ENCODE measurements at regions not wholly inside any gene's neighbourhood (a gene's known extent, or its start where the extent isn't known, plus 50 kb on each side); places are given as distances from the start of the nearest gene placed in this dataset.

DNA sequence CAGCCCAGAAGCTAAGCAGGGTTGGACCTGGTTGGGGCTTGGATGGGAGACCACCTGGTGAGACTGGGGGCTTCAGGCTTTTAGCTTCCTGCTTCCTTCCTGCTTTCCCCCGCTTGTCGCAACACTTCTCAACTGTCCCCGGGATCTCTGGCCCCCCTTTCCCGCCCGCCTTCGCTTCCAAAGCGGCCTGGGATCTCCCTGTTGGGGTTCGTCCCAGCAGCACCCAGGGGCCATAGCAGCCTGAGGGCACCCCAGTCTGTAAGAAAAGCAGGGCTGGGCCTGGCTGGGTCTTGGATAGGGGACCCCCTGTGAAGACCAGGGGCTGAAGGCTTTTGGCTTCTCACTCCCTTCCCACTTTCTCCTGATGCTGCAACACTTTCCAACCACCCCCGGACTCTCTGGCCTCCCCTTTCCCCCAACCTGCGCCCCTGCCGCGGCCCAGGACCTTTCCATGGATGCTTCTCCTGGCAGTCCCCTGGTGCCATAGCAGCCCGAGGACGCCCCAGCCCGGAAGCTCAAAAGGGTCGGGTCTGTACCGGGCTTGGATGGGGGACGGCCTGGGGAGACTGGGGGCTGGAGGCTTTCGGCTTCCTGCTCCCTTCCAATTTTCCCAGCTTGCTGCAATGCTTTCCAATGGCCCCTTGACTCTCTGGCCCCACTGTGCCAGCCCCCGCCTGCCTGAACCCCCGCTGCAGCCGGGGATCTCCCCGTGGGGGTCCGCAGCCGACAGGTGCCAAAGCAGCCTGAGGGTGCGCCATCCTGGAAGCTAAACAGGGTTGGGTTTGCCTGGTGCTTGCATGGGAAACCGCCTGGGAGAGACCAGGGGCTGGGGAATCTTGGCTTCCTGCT is 2276.2 kb downstream of the TP53TG3F start:
- Histone ChIP-seq H3K27me3 (replicated peaks; ENCODE audit: insufficient read depth, low read depth, low read length, poor library complexity) (no peaks in the 10 kb centered on the region), H3K36me3 (ENCODE audit: insufficient read depth, low read length, poor library complexity, severe bottlenecking) (no peaks in the 10 kb centered on the region), H3K27ac (ENCODE audit: low read depth, low read length, poor library complexity, severe bottlenecking) (no peak overlapping the region), H3K9me3 (ENCODE audit: low read depth, low read length, poor library complexity, severe bottlenecking) (peaks cover 18% of the 10 kb centered on the region), H3K4me3 (ENCODE audit: low read depth, low read length, poor library complexity, severe bottlenecking) (no peak overlapping the region), H3K4me1 (ENCODE audit: insufficient read depth, low read length, poor library complexity, severe bottlenecking) (no peaks in the 10 kb centered on the region)
- no peak for DNase-seq (ENCODE audit: low spot score)
- TF ChIP-seq, protein P1, sequence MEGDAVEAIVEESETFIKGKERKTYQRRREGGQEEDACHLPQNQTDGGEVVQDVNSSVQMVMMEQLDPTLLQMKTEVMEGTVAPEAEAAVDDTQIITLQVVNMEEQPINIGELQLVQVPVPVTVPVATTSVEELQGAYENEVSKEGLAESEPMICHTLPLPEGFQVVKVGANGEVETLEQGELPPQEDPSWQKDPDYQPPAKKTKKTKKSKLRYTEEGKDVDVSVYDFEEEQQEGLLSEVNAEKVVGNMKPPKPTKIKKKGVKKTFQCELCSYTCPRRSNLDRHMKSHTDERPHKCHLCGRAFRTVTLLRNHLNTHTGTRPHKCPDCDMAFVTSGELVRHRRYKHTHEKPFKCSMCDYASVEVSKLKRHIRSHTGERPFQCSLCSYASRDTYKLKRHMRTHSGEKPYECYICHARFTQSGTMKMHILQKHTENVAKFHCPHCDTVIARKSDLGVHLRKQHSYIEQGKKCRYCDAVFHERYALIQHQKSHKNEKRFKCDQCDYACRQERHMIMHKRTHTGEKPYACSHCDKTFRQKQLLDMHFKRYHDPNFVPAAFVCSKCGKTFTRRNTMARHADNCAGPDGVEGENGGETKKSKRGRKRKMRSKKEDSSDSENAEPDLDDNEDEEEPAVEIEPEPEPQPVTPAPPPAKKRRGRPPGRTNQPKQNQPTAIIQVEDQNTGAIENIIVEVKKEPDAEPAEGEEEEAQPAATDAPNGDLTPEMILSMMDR (conservative IDR thresholded peaks at IDR 0.05; ENCODE audit: low read depth, low read length) = no peak
- no peak for TF ChIP-seq EZH2 (IDR thresholded peaks at IDR 0.05; ENCODE audit: borderline replicate concordance, low read depth, low read length, poor library complexity, severe bottlenecking)
- BruUV-seq (replicated peaks) = no TSS peak
- CTCF ChIA-PET = no interaction called here
- intact Hi-C loops (cut with micrococcal nuclease; ENCODE audit: unreplicated experiment) = no loop called here
- POLR2A ChIA-PET (ENCODE audit: low non-redundant PET) = no interaction called here

DNA sequence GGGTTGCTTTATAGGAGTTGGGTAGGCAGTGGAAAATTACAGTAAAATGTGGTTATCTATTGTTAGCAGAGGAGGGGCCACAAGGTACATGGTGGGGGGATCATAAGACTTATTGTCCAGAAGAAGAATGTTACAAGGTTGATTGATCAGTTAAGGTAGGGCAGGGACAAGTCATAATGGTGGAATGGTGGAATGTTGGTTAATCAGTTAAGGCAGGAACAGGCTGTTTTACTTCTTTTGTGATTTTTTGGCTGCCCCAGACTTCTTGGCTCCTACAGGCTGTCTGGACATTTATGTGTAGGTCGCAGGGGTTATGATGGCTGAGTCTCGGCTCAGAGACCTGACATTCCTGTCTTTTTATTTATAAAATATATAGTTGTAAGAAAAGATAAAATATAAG is 2277.1 kb downstream of the TP53TG3F start:
- ChIA-PET CTCF (no interaction called here), POLR2A (ENCODE audit: low non-redundant PET) (no interaction called here)
- Histone ChIP-seq H3K9me3 (ENCODE audit: low read depth, low read length, poor library complexity, severe bottlenecking) (peaks cover 16% of the 10 kb centered on the region), H3K4me1 (ENCODE audit: insufficient read depth, low read length, poor library complexity, severe bottlenecking) (no peaks in the 10 kb centered on the region), H3K36me3 (ENCODE audit: insufficient read depth, low read length, poor library complexity, severe bottlenecking) (no peaks in the 10 kb centered on the region), H3K27ac (ENCODE audit: low read depth, low read length, poor library complexity, severe bottlenecking) (no peak overlapping the region), H3K27me3 (replicated peaks; ENCODE audit: insufficient read depth, low read depth, low read length, poor library complexity) (no peaks in the 10 kb centered on the region), H3K4me3 (ENCODE audit: low read depth, low read length, poor library complexity, severe bottlenecking) (no peak overlapping the region)
- BruUV-seq (replicated peaks) = no TSS peak
- DNase-seq (ENCODE audit: low spot score) = no peak
- no peak for TF ChIP-seq EZH2 (IDR thresholded peaks at IDR 0.05; ENCODE audit: borderline replicate concordance, low read depth, low read length, poor library complexity, severe bottlenecking)
- TF ChIP-seq, protein P1 (conservative IDR thresholded peaks at IDR 0.05; ENCODE audit: low read depth, low read length) = no peak
- intact Hi-C loops (cut with micrococcal nuclease; ENCODE audit: unreplicated experiment) = no loop called here

DNA sequence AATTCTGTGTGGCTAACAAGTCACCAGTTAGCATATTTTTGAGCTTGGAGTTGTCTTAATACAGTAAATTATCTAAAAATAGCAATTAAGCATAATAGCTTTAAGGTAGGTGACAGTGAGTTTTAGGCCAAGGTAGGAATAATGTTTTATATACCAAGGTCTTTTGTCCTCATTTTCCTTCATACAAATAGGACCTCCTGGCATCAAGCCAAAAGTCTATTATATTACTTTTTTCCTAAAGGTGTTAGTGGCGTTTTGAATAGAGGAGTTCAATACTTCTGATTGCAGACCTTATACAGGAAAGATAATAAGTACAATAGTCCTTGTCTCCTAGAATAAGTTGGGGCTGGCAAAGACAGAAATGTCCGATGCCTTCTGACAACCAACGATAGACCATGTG is 2277.7 kb downstream of the TP53TG3F start:
- CTCF ChIA-PET = no interaction called here

More for the DNA sequence above, 2277.7 kb downstream of the TP53TG3F start:
- Histone ChIP-seq H3K27me3 (replicated peaks; ENCODE audit: insufficient read depth, low read depth, low read length, poor library complexity) (no peaks in the 10 kb centered on the region), H3K4me3 (ENCODE audit: low read depth, low read length, poor library complexity, severe bottlenecking) (no peak overlapping the region), H3K36me3 (ENCODE audit: insufficient read depth, low read length, poor library complexity, severe bottlenecking) (no peaks in the 10 kb centered on the region), H3K9me3 (ENCODE audit: low read depth, low read length, poor library complexity, severe bottlenecking) (peaks cover 16% of the 10 kb centered on the region), H3K27ac (ENCODE audit: low read depth, low read length, poor library complexity, severe bottlenecking) (no peak overlapping the region), H3K4me1 (ENCODE audit: insufficient read depth, low read length, poor library complexity, severe bottlenecking) (no peaks in the 10 kb centered on the region)
- no peak for TF ChIP-seq EZH2 (IDR thresholded peaks at IDR 0.05; ENCODE audit: borderline replicate concordance, low read depth, low read length, poor library complexity, severe bottlenecking)
- TF ChIP-seq, protein P1 (conservative IDR thresholded peaks at IDR 0.05; ENCODE audit: low read depth, low read length) = no peak
- POLR2A ChIA-PET (ENCODE audit: low non-redundant PET) = no interaction called here
- BruUV-seq (replicated peaks) = no TSS peak
- DNase-seq (ENCODE audit: low spot score) = no peak
- intact Hi-C loops (cut with micrococcal nuclease; ENCODE audit: unreplicated experiment) = no loop called here
